ENCODE measurements at regions not wholly inside any gene's neighbourhood (a gene's known extent, or its start where the extent isn't known, plus 50 kb on each side); places are given as distances from the start of the nearest gene placed in this dataset.

DNA sequence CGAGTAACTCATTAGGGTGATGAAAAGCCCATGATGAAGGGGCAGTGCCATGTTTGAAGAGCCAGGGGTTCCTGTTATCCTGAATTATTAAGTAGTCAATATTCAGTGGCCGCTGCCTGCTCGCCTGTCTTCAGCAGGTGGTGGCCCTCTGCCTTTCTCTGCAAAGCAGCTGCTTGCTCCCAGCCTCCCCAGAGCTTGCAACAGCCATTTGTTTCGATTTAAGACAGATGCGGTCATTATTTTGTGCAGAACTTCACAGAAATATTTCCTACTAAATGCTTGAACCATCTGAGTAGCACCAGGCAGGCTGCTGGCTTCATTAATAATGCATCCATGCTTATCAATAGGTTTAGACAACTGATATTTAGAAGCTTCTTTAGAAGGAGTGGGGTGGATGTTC lies 104.3 kb upstream of the TTC29 start:
- no peaks in the 10 kb centered on the region for H4K20me1 ChIP-seq (replicated peaks; ENCODE audit: control insufficient read depth, insufficient read depth, low read length)
- FAIRE-seq = no peak
- no peaks in the 10 kb centered on the region for H3K36me3 ChIP-seq (ENCODE audit: control insufficient read depth, insufficient read depth, low read length)
- POLR2A ChIA-PET = no interaction called here
- H3K9me3 ChIP-seq (replicated peaks; ENCODE audit: control insufficient read depth, insufficient read depth, low read depth, low read length) = no peaks in the 10 kb centered on the region
- H3K4me1 ChIP-seq (replicated peaks in 1 of 2; ENCODE audit: control insufficient read depth in 2 of 2, insufficient read depth in 2 of 2, low read length in 2 of 2) = no peaks in the 10 kb centered on the region
- no peak overlapping the region for H3K4me3 ChIP-seq
- no peak overlapping the region for H2AFZ ChIP-seq (ENCODE audit: low read depth, low read length)
- H3K9me1 ChIP-seq (ENCODE audit: control insufficient read depth, insufficient read depth, low read length) = no peaks in the 10 kb centered on the region
- no peak overlapping the region for H3K4me2 ChIP-seq (ENCODE audit: insufficient read depth, low read length)
- intact Hi-C loops (cut with micrococcal nuclease) = no loop called here
- ATAC-seq = no peak
- no peaks in the 10 kb centered on the region for H3K27me3 ChIP-seq (ENCODE audit: control insufficient read depth in 2 of 2, insufficient read depth in 2 of 2, low read length in 2 of 2)
- H3K9ac ChIP-seq (ENCODE audit: insufficient read depth in 1 of 2, low read depth in 2 of 2, low read length in 2 of 2) = no peak overlapping the region
- no peaks in the 10 kb centered on the region for H3K79me2 ChIP-seq (ENCODE audit: control insufficient read depth, insufficient read depth, low read length)
- H3K27ac ChIP-seq (ENCODE audit: extremely low read depth, low read depth, low read length) = no peak overlapping the region
- in situ Hi-C loops (cut with MboI) = no loop called here
- 0% methylated on average over 5 of the region's 5 CpGs for WGBS (ENCODE audit: insufficient coverage, low coverage, missing lambda C conversion rate)
- CTCF ChIA-PET (ENCODE audit: low intra/inter-chr PET ratio) = no interaction called here
- no peak for DNase-seq (ENCODE audit: extremely low read depth in 1 of 4, low spot score in 3 of 4)
- BruUV-seq (replicated peaks) = no TSS peak
- TF ChIP-seq MYBL2 (IDR thresholded peaks at IDR 0.05; ENCODE audit: low read depth) = no peak
- TF ChIP-seq MYBL2 (CRISPR knock-in tag; IDR thresholded peaks at IDR 0.05; ENCODE audit: borderline replicate concordance) = no peak
- TF ChIP-seq ZNF324 (CRISPR knock-in tag; IDR thresholded peaks at IDR 0.05) = no peak
- TF ChIP-seq, protein P1, sequence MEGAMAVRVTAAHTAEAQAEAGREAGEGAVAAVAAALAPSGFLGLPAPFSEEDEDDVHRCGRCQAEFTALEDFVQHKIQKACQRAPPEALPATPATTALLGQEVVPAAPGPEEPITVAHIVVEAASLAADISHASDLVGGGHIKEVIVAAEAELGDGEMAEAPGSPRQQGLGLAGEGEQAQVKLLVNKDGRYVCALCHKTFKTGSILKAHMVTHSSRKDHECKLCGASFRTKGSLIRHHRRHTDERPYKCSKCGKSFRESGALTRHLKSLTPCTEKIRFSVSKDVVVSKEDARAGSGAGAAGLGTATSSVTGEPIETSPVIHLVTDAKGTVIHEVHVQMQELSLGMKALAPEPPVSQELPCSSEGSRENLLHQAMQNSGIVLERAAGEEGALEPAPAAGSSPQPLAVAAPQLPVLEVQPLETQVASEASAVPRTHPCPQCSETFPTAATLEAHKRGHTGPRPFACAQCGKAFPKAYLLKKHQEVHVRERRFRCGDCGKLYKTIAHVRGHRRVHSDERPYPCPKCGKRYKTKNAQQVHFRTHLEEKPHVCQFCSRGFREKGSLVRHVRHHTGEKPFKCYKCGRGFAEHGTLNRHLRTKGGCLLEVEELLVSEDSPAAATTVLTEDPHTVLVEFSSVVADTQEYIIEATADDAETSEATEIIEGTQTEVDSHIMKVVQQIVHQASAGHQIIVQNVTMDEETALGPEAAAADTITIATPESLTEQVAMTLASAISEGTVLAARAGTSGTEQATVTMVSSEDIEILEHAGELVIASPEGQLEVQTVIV (CRISPR knock-in tag; IDR thresholded peaks at IDR 0.05; ENCODE audit: borderline replicate concordance) = no peak
- TF ChIP-seq, protein P2, sequence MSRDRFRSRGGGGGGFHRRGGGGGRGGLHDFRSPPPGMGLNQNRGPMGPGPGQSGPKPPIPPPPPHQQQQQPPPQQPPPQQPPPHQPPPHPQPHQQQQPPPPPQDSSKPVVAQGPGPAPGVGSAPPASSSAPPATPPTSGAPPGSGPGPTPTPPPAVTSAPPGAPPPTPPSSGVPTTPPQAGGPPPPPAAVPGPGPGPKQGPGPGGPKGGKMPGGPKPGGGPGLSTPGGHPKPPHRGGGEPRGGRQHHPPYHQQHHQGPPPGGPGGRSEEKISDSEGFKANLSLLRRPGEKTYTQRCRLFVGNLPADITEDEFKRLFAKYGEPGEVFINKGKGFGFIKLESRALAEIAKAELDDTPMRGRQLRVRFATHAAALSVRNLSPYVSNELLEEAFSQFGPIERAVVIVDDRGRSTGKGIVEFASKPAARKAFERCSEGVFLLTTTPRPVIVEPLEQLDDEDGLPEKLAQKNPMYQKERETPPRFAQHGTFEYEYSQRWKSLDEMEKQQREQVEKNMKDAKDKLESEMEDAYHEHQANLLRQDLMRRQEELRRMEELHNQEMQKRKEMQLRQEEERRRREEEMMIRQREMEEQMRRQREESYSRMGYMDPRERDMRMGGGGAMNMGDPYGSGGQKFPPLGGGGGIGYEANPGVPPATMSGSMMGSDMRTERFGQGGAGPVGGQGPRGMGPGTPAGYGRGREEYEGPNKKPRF (IDR thresholded peaks at IDR 0.05; ENCODE audit: low read depth, low read length) = no peak
- TF ChIP-seq ZNF133 (CRISPR knock-in tag; IDR thresholded peaks at IDR 0.05) = no peak
- TF ChIP-seq, protein P3, sequence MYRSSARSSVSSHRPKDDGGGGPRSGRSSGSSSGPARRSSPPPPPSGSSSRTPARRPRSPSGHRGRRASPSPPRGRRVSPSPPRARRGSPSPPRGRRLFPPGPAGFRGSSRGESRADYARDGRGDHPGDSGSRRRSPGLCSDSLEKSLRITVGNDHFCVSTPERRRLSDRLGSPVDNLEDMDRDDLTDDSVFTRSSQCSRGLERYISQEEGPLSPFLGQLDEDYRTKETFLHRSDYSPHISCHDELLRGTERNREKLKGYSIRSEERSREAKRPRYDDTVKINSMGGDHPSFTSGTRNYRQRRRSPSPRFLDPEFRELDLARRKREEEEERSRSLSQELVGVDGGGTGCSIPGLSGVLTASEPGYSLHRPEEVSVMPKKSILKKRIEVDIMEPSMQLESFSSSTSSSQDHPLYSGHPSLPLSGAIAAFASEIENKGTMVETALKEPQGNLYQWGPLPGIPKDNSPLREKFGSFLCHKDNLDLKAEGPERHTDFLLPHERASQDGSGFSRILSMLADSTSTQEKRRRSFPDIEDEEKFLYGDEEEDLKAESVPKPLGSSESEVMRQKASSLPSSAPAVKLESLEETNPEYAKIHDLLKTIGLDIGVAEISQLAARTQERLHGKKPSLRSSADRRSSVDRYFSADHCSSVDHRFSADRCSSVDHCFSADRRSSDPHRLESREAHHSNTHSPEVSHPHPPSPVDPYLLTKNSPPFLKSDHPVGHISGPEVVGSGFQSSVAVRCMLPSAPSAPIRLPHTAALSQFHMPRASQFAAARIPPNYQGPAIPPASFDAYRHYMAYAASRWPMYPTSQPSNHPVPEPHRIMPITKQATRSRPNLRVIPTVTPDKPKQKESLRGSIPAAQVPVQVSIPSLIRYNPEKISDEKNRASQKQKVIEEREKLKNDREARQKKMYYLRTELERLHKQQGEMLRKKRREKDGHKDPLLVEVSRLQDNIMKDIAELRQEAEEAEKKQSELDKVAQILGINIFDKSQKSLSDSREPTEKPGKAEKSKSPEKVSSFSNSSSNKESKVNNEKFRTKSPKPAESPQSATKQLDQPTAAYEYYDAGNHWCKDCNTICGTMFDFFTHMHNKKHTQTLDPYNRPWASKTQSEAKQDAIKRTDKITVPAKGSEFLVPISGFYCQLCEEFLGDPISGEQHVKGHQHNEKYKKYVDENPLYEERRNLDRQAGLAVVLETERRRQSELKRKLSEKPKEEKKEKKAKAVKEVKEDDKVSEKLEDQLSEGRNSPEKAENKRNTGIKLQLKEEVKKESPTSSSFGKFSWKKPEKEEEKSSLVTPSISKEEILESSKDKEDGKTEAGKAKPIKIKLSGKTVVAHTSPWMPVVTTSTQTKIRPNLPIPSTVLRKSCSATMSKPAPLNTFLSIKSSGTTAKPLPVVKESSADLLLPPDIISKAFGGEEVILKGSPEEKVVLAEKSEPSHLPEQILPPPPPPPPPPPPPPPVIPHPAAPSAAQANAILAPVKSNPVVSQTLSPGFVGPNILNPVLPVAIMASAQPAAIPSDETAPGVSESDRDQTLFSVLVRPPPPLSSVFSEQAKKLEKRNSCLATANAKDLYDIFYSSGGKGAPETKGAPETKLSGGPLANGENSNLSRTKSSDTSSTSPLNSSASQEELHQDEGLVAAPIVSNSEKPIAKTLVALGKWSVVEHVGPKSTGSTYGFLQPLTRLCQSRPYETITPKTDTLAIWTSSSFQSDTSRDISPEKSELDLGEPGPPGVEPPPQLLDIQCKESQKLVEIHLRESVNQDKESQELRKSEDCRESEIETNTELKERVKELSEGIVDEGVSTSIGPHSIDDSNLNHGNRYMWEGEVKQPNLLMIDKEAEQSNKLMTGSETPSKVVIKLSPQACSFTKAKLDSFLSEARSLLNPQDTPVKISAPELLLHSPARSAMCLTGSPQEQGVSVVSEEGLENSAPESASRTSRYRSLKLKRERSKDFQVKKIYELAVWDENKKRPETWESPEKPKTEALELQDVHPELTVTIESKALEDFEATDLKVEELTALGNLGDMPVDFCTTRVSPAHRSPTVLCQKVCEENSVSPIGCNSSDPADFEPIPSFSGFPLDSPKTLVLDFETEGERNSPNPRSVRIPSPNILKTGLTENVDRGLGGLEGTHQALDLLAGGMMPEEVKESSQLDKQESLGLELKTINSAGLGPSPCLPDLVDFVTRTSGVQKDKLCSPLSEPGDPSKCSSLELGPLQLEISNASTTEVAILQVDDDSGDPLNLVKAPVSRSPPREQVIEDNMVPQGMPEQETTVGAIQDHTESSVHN (IDR thresholded peaks at IDR 0.05; ENCODE audit: borderline replicate concordance in 1 of 2, low read depth in 1 of 2) = no peak
- TF ChIP-seq TEAD2 (tag; IDR thresholded peaks at IDR 0.05) = no peak
- TF ChIP-seq ZNF212 (CRISPR knock-in tag; IDR thresholded peaks at IDR 0.05) = no peak
- TF ChIP-seq ARHGAP35 (IDR thresholded peaks at IDR 0.05; ENCODE audit: partially characterized antibody) = no peak
- no peak for TF ChIP-seq ZNF175 (CRISPR knock-in tag; IDR thresholded peaks at IDR 0.05; ENCODE audit: low read depth)
